WTC11 (cell line): ENCODE measurements at regions not wholly inside any gene's neighbourhood (a gene's known extent, or its start where the extent isn't known, plus 50 kb on each side); places are given as distances from the start of the nearest gene placed in this dataset.

Experiments used
- ATAC-seq: fragments of 200-7000 bp; cut with Tn5 transposase; 2 replicates; pipeline ENCODE4 v1.10.0; 2021; ENCODE audit warnings: mild to moderate bottlenecking, moderate library complexity
- CTCF ChIA-PET: fragments of 300-600 bp; sonication (Branson Sonifier 250); formaldehyde crosslinking; loops from one replicate; lab custom pipeline; 2021; ENCODE audit warnings: antibody characterized with exemption; lab: Charles Lee
- POLR2A ChIA-PET: fragments of 350-600 bp; sonication (Branson Sonifier 250); formaldehyde crosslinking; loops from one replicate; lab custom pipeline; 2021; ENCODE audit warnings: antibody characterized with exemption; lab: Charles Lee
- DNase-seq: peaks from one replicate; pipeline ENCODE4 v3.0.0; 2021; ENCODE audit warnings: low spot score
- H3K27ac Mint-ChIP-seq: 2 replicates; pipeline ENCODE4 v1.8.0; 2021; ENCODE audit warnings: mixed read lengths
- H3K27me3 Mint-ChIP-seq: 2 replicates; pipeline ENCODE4 v1.8.0; 2021; ENCODE audit warnings: low read depth, mild to moderate bottlenecking, moderate library complexity, mixed read lengths
- H3K36me3 Mint-ChIP-seq: 2 replicates; pipeline ENCODE4 v1.8.0; 2021; ENCODE audit warnings: mixed read lengths
- H3K4me1 Mint-ChIP-seq: 2 replicates; pipeline ENCODE4 v1.8.0; 2022; ENCODE audit warnings: mixed read lengths
- H3K4me3 Mint-ChIP-seq: 2 replicates; pipeline ENCODE4 v1.8.0; 2021; ENCODE audit warnings: mild to moderate bottlenecking, moderate library complexity, mixed read lengths
- H3K9me3 Mint-ChIP-seq: 2 replicates; pipeline ENCODE4 v1.8.0; 2021; ENCODE audit warnings: mixed read lengths
- EMX1 ChIP-seq: fragments of 250-450 bp; sonication (Bioruptor Pico); IDR thresholded peaks from 2 replicates; pipeline ENCODE4 v1.8.0; 2021; ENCODE audit warnings: mild to moderate bottlenecking
- FOXP1 ChIP-seq: sonication (generic); formaldehyde crosslinking; IDR thresholded peaks from 2 replicates; pipeline ENCODE4 v1.8.0; 2022; ENCODE audit warnings: missing genetic modification reagents, mild to moderate bottlenecking, moderate library complexity, borderline replicate concordance
- GABPB1 ChIP-seq: sonication (generic); formaldehyde crosslinking; IDR thresholded peaks from 2 replicates; pipeline ENCODE4 v1.8.1; 2023; ENCODE audit warnings: mild to moderate bottlenecking, missing genetic modification reagents
- GRHL2 ChIP-seq: fragments of 250-450 bp; sonication (Bioruptor Pico); IDR thresholded peaks from 2 replicates; pipeline ENCODE4 v1.8.0; 2022; ENCODE audit warnings: mild to moderate bottlenecking, moderate library complexity; ENCODE audit not compliant: insufficient replicate concordance, severe bottlenecking
- HMGA2 ChIP-seq: fragments of 250-450 bp; sonication (Bioruptor Pico); IDR thresholded peaks from 2 replicates; pipeline ENCODE4 v1.4.0; 2021; ENCODE audit warnings: mild to moderate bottlenecking, moderate library complexity
- JUN ChIP-seq: sonication (generic); formaldehyde crosslinking; IDR thresholded peaks from 2 replicates; pipeline ENCODE4 v1.8.0; 2023; ENCODE audit warnings: mild to moderate bottlenecking, missing genetic modification reagents
- MXD4 ChIP-seq: fragments of 250-450 bp; sonication (Bioruptor Pico); IDR thresholded peaks from 2 replicates; pipeline ENCODE4 v1.8.0; 2021; ENCODE audit warnings: mild to moderate bottlenecking, moderate library complexity, borderline replicate concordance
- NFE2L1 ChIP-seq: sonication (generic); formaldehyde crosslinking; IDR thresholded peaks from 2 replicates; pipeline ENCODE4 v1.8.1; 2023; ENCODE audit warnings: missing genetic modification reagents
- NR2C2 ChIP-seq: sonication (generic); formaldehyde crosslinking; IDR thresholded peaks from 2 replicates; pipeline ENCODE4 v1.8.0; 2022; ENCODE audit warnings: mild to moderate bottlenecking, missing genetic modification reagents
- RELA ChIP-seq: sonication (generic); formaldehyde crosslinking; IDR thresholded peaks from 2 replicates; pipeline ENCODE4 v1.8.1; 2022; ENCODE audit warnings: missing genetic modification reagents, mild to moderate bottlenecking, borderline replicate concordance
- SP1 ChIP-seq: sonication (generic); formaldehyde crosslinking; conservative IDR thresholded peaks from 2 replicates; pipeline ENCODE4 v1.8.1; 2022; ENCODE audit warnings: missing genetic modification reagents
- TEAD1 ChIP-seq: sonication (generic); formaldehyde crosslinking; IDR thresholded peaks from 2 replicates; pipeline ENCODE4 v1.8.0; 2022; ENCODE audit warnings: mild to moderate bottlenecking, missing genetic modification reagents
- ZNF232 ChIP-seq: sonication (generic); formaldehyde crosslinking; IDR thresholded peaks from 2 replicates; pipeline ENCODE4 v1.8.0; 2022; ENCODE audit warnings: mild to moderate bottlenecking, missing genetic modification reagents
- TF ChIP-seq, protein P1 (sequence below): fragments of 250-450 bp; sonication (Bioruptor Pico); IDR thresholded peaks from 2 replicates; pipeline ENCODE4 v1.9.0; 2021; ENCODE audit warnings: mild to moderate bottlenecking, borderline replicate concordance
- TF ChIP-seq, protein P2 (sequence below): sonication (generic); formaldehyde crosslinking; IDR thresholded peaks from 2 replicates; pipeline ENCODE4 v1.8.1; 2023; ENCODE audit warnings: mild to moderate bottlenecking, missing genetic modification reagents, moderate library complexity
- TF ChIP-seq, protein P3 (sequence below): sonication (generic); formaldehyde crosslinking; IDR thresholded peaks from 2 replicates; pipeline ENCODE4 v1.8.0; 2022; ENCODE audit warnings: mild to moderate bottlenecking, missing genetic modification reagents
- TF ChIP-seq, protein P4 (sequence below): sonication (generic); formaldehyde crosslinking; IDR thresholded peaks from 2 replicates; pipeline ENCODE4 v1.8.0; 2022; ENCODE audit warnings: mild to moderate bottlenecking, missing genetic modification reagents
- TF ChIP-seq, protein P5 (sequence below): sonication (generic); formaldehyde crosslinking; IDR thresholded peaks from 2 replicates; pipeline ENCODE4 v1.8.0; 2023; ENCODE audit warnings: mild to moderate bottlenecking, missing genetic modification reagents
- TF ChIP-seq, protein P6 (sequence below): fragments of 250-450 bp; sonication (Bioruptor Pico); IDR thresholded peaks from 2 replicates; pipeline ENCODE4 v1.8.0; 2021; ENCODE audit warnings: mild to moderate bottlenecking

DNA sequence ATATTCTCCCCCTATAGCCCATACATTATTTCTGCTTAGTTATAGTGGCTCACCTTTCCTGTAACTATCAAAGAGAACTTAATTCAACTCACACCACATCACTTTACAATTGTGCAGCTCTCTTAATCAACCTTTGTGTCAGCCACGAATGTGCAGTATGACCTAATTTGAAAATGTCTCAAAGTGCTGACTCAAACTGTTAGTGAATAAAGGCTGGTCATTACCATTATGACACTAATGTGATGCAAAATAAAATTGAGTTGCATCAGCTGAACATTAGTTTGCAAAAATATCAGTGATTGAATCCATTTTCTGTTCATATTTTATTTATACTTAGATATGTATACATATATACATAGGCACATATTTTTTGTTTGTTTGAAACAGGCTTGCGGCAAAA lies 251.8 kb downstream of the MEIS1 start:
- peaks cover 71% of the 10 kb centered on the region for H3K4me1 Mint-ChIP-seq
- H3K27ac Mint-ChIP-seq = peak overlapping the region; percentile 26; the same call in 1 of the 2 replicates
- no peaks in the 10 kb centered on the region for H3K36me3 Mint-ChIP-seq
- no peak for TF ChIP-seq GRHL2
- TF ChIP-seq NFE2L1 (CRISPR knock-in tag) = no peak
- no peak for TF ChIP-seq JUN (CRISPR knock-in tag)
- TF ChIP-seq, protein P1, sequence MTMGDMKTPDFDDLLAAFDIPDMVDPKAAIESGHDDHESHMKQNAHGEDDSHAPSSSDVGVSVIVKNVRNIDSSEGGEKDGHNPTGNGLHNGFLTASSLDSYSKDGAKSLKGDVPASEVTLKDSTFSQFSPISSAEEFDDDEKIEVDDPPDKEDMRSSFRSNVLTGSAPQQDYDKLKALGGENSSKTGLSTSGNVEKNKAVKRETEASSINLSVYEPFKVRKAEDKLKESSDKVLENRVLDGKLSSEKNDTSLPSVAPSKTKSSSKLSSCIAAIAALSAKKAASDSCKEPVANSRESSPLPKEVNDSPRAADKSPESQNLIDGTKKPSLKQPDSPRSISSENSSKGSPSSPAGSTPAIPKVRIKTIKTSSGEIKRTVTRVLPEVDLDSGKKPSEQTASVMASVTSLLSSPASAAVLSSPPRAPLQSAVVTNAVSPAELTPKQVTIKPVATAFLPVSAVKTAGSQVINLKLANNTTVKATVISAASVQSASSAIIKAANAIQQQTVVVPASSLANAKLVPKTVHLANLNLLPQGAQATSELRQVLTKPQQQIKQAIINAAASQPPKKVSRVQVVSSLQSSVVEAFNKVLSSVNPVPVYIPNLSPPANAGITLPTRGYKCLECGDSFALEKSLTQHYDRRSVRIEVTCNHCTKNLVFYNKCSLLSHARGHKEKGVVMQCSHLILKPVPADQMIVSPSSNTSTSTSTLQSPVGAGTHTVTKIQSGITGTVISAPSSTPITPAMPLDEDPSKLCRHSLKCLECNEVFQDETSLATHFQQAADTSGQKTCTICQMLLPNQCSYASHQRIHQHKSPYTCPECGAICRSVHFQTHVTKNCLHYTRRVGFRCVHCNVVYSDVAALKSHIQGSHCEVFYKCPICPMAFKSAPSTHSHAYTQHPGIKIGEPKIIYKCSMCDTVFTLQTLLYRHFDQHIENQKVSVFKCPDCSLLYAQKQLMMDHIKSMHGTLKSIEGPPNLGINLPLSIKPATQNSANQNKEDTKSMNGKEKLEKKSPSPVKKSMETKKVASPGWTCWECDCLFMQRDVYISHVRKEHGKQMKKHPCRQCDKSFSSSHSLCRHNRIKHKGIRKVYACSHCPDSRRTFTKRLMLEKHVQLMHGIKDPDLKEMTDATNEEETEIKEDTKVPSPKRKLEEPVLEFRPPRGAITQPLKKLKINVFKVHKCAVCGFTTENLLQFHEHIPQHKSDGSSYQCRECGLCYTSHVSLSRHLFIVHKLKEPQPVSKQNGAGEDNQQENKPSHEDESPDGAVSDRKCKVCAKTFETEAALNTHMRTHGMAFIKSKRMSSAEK (CRISPR knock-in tag) = no peak
- TF ChIP-seq, protein P2, sequence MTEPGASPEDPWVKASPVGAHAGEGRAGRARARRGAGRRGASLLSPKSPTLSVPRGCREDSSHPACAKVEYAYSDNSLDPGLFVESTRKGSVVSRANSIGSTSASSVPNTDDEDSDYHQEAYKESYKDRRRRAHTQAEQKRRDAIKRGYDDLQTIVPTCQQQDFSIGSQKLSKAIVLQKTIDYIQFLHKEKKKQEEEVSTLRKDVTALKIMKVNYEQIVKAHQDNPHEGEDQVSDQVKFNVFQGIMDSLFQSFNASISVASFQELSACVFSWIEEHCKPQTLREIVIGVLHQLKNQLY = no peak
- TF ChIP-seq ZNF232 (CRISPR knock-in tag) = no peak
- TF ChIP-seq EMX1 (CRISPR knock-in tag) = no peak
- no peak for TF ChIP-seq NR2C2 (CRISPR knock-in tag)
- no peak for TF ChIP-seq RELA (CRISPR knock-in tag)
- TF ChIP-seq MXD4 (CRISPR knock-in tag) = no peak
- TF ChIP-seq HMGA2 = no peak
- no peak for TF ChIP-seq FOXP1 (CRISPR knock-in tag)
- TF ChIP-seq, all 79 proteins: peak for 0
- Mint-ChIP-seq H3K4me3 (no peak overlapping the region), H3K27me3 (peaks cover 10% of the 10 kb centered on the region), H3K9me3 (no peaks in the 10 kb centered on the region)
- POLR2A ChIA-PET = no interaction called here
- CTCF ChIA-PET = no interaction called here
- DNase-seq (no peak), ATAC-seq (no peak)

DNA sequence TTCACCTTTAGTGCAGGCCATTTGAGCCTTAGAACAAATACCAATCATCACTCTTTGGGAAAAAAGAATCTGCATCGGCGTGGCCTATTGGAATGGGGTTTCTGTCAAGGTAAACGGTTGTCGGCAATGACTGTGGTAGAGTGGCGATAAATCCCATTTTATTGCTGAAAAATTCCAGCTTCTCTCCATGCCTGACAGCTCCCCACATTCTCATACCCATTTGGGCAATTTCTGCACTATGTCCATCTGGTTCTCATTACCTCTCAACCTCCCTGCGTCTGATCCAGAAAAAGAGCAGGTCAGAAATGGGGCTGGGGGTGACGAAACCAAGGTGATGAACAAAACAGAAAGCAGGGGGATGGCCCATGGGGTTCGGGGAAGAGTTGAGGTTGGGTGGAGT lies 254.0 kb downstream of the MEIS1 start:
- Mint-ChIP-seq H3K4me1 (peaks cover 70% of the 10 kb centered on the region), H3K36me3 (no peaks in the 10 kb centered on the region), H3K9me3 (no peaks in the 10 kb centered on the region), H3K27me3 (no peaks in the 10 kb centered on the region; the same call in 1 of the 2 replicates), H3K27ac (no peak overlapping the region), H3K4me3 (no peak overlapping the region)
- CTCF ChIA-PET = no interaction called here
- TF ChIP-seq TEAD1 (CRISPR knock-in tag) (no peak), GABPB1 (CRISPR knock-in tag) (no peak), SP1 (CRISPR knock-in tag) (no peak), ZNF232 (CRISPR knock-in tag) (no peak)
- TF ChIP-seq, protein P1 (CRISPR knock-in tag) = no peak
- TF ChIP-seq, protein P3, sequence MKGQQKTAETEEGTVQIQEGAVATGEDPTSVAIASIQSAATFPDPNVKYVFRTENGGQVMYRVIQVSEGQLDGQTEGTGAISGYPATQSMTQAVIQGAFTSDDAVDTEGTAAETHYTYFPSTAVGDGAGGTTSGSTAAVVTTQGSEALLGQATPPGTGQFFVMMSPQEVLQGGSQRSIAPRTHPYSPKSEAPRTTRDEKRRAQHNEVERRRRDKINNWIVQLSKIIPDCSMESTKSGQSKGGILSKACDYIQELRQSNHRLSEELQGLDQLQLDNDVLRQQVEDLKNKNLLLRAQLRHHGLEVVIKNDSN (CRISPR knock-in tag) = no peak
- TF ChIP-seq, protein P4, sequence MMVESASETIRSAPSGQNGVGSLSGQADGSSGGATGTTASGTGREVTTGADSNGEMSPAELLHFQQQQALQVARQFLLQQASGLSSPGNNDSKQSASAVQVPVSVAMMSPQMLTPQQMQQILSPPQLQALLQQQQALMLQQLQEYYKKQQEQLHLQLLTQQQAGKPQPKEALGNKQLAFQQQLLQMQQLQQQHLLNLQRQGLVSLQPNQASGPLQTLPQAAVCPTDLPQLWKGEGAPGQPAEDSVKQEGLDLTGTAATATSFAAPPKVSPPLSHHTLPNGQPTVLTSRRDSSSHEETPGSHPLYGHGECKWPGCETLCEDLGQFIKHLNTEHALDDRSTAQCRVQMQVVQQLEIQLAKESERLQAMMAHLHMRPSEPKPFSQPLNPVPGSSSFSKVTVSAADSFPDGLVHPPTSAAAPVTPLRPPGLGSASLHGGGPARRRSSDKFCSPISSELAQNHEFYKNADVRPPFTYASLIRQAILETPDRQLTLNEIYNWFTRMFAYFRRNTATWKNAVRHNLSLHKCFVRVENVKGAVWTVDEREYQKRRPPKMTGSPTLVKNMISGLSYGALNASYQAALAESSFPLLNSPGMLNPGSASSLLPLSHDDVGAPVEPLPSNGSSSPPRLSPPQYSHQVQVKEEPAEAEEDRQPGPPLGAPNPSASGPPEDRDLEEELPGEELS (CRISPR knock-in tag) = no peak
- TF ChIP-seq, protein P5, sequence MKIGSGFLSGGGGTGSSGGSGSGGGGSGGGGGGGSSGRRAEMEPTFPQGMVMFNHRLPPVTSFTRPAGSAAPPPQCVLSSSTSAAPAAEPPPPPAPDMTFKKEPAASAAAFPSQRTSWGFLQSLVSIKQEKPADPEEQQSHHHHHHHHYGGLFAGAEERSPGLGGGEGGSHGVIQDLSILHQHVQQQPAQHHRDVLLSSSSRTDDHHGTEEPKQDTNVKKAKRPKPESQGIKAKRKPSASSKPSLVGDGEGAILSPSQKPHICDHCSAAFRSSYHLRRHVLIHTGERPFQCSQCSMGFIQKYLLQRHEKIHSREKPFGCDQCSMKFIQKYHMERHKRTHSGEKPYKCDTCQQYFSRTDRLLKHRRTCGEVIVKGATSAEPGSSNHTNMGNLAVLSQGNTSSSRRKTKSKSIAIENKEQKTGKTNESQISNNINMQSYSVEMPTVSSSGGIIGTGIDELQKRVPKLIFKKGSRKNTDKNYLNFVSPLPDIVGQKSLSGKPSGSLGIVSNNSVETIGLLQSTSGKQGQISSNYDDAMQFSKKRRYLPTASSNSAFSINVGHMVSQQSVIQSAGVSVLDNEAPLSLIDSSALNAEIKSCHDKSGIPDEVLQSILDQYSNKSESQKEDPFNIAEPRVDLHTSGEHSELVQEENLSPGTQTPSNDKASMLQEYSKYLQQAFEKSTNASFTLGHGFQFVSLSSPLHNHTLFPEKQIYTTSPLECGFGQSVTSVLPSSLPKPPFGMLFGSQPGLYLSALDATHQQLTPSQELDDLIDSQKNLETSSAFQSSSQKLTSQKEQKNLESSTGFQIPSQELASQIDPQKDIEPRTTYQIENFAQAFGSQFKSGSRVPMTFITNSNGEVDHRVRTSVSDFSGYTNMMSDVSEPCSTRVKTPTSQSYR (CRISPR knock-in tag) = no peak
- TF ChIP-seq, protein P6, sequence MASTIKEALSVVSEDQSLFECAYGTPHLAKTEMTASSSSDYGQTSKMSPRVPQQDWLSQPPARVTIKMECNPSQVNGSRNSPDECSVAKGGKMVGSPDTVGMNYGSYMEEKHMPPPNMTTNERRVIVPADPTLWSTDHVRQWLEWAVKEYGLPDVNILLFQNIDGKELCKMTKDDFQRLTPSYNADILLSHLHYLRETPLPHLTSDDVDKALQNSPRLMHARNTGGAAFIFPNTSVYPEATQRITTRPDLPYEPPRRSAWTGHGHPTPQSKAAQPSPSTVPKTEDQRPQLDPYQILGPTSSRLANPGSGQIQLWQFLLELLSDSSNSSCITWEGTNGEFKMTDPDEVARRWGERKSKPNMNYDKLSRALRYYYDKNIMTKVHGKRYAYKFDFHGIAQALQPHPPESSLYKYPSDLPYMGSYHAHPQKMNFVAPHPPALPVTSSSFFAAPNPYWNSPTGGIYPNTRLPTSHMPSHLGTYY = no peak
- POLR2A ChIA-PET = no interaction called here
- ATAC-seq = no peak
- no peak for DNase-seq
